ENCODE measurements at regions not wholly inside any gene's neighbourhood (a gene's known extent, or its start where the extent isn't known, plus 50 kb on each side); places are given as distances from the start of the nearest gene placed in this dataset.

GRCh38 chr9:134267881-134268724, 58.2 kb upstream of the RXRA start:
- dilution Hi-C loops (cut with MboI; ENCODE audit: extremely low pct_ligation_motif_present, low sequenced_read_pairs) = no loop called here
- Histone ChIP-seq H3K36me3 (ENCODE audit: control insufficient read depth in 2 of 2, extremely low read depth in 1 of 2, insufficient read depth in 2 of 2, low read length in 2 of 2) (no peaks in the 10 kb centered on the region), H4K20me1 (replicated peaks; ENCODE audit: control insufficient read depth, extremely low read depth, insufficient read depth, low read length) (no peaks in the 10 kb centered on the region), H3K4me1 (ENCODE audit: control insufficient read depth, extremely low read depth, insufficient read depth, low read length) (no peaks in the 10 kb centered on the region), H3K79me2 (ENCODE audit: control insufficient read depth, insufficient read depth, low read length) (no peaks in the 10 kb centered on the region), H3K4me3 (replicated peaks in 1 of 3; ENCODE audit: insufficient read depth in 1 of 3, low read depth in 1 of 3, low read length in 3 of 3) (no peak overlapping the region), H3K4me2 (ENCODE audit: insufficient read depth, low read length) (no peak overlapping the region), H3K9ac (replicated peaks; ENCODE audit: extremely low read depth, insufficient read depth, low read length) (no peak overlapping the region), H2AFZ (ENCODE audit: low read depth, low read length) (no peak overlapping the region), H3K9me3 (replicated peaks; ENCODE audit: control insufficient read depth, insufficient read depth, low read length) (no peaks in the 10 kb centered on the region), H3K9me1 (replicated peaks; ENCODE audit: control insufficient read depth, extremely low read depth, insufficient read depth, low read length) (no peaks in the 10 kb centered on the region), H3K27me3 (ENCODE audit: control insufficient read depth in 2 of 2, insufficient read depth in 2 of 2, low read length in 2 of 2) (peaks cover 0 to 2% of the 10 kb centered on the region in 2 experiments), H3K27ac (ENCODE audit: insufficient read depth, low read depth, low read length) (no peak overlapping the region)
- CTCF ChIA-PET = interaction anchor here (0.9 to 1.8 kb wide), 6 partner anchors 12 to 175 kb away, joined by 3 to 6 read pairs (median 4); no protein-coding TSS in a partner anchor
- BruUV-seq (replicated peaks) = no TSS peak
- POLR2A ChIA-PET = no interaction called here
- intact Hi-C loops (cut with micrococcal nuclease) = no loop called here
- FAIRE-seq = no peak
- no peak for DNase-seq (ENCODE audit: low read depth, low spot score)
- TF ChIP-seq POLR2AphosphoS5 (IDR thresholded peaks at IDR 0.05; ENCODE audit: insufficient read depth, low read depth, low read length) = no peak
- TF ChIP-seq MYC (IDR thresholded peaks at IDR 0.05; ENCODE audit: low read depth, low read length) = no peak
- no peak for TF ChIP-seq POLR2A (IDR thresholded peaks at IDR 0.05; ENCODE audit: low read depth, low read length)
- no peak for TF ChIP-seq JUN (IDR thresholded peaks at IDR 0.05; ENCODE audit: borderline replicate concordance, insufficient read depth, insufficient read length, low read depth)

GRCh38 chr9:134268747-134269146, 57.5 kb upstream of the RXRA start:
- DNase-seq (ENCODE audit: low read depth, low spot score) (no peak), FAIRE-seq (no peak)
- Histone ChIP-seq H3K27ac (ENCODE audit: insufficient read depth, low read depth, low read length) (no peak overlapping the region), H3K4me1 (ENCODE audit: control insufficient read depth, extremely low read depth, insufficient read depth, low read length) (no peaks in the 10 kb centered on the region), H4K20me1 (replicated peaks; ENCODE audit: control insufficient read depth, extremely low read depth, insufficient read depth, low read length) (no peaks in the 10 kb centered on the region), H3K4me3 (replicated peaks in 1 of 3; ENCODE audit: insufficient read depth in 1 of 3, low read depth in 1 of 3, low read length in 3 of 3) (no peak overlapping the region), H3K36me3 (ENCODE audit: control insufficient read depth in 2 of 2, extremely low read depth in 1 of 2, insufficient read depth in 2 of 2, low read length in 2 of 2) (no peaks in the 10 kb centered on the region), H3K4me2 (ENCODE audit: insufficient read depth, low read length) (no peak overlapping the region), H3K79me2 (ENCODE audit: control insufficient read depth, insufficient read depth, low read length) (no peaks in the 10 kb centered on the region), H3K9ac (replicated peaks; ENCODE audit: extremely low read depth, insufficient read depth, low read length) (no peak overlapping the region), H3K27me3 (ENCODE audit: control insufficient read depth in 2 of 2, insufficient read depth in 2 of 2, low read length in 2 of 2) (peaks cover 0 to 2% of the 10 kb centered on the region in 2 experiments), H2AFZ (ENCODE audit: low read depth, low read length) (no peak overlapping the region), H3K9me1 (replicated peaks; ENCODE audit: control insufficient read depth, extremely low read depth, insufficient read depth, low read length) (no peaks in the 10 kb centered on the region), H3K9me3 (replicated peaks; ENCODE audit: control insufficient read depth, insufficient read depth, low read length) (no peaks in the 10 kb centered on the region)
- BruUV-seq (replicated peaks) = no TSS peak
- intact Hi-C loops (cut with micrococcal nuclease) (no loop called here), dilution Hi-C loops (cut with MboI; ENCODE audit: extremely low pct_ligation_motif_present, low sequenced_read_pairs) (no loop called here)
- ChIA-PET CTCF (interaction anchor here (0.8 to 1.8 kb wide), 6 partner anchors 7 to 174 kb away, joined by 3 to 6 read pairs (median 4); no protein-coding TSS in a partner anchor), POLR2A (no interaction called here)
- TF ChIP-seq JUN (IDR thresholded peaks at IDR 0.05; ENCODE audit: borderline replicate concordance, insufficient read depth, insufficient read length, low read depth) (no peak), MAX (IDR thresholded peaks at IDR 0.05; ENCODE audit: insufficient read depth, insufficient read length) (no peak), POLR2AphosphoS5 (IDR thresholded peaks at IDR 0.05; ENCODE audit: insufficient read depth, low read depth, low read length) (no peak), MYC (IDR thresholded peaks at IDR 0.05; ENCODE audit: low read depth, low read length) (no peak), CTCF (IDR thresholded peaks at IDR 0.05; ENCODE audit: extremely low read depth in 1 of 2, insufficient read depth in 1 of 2, low read depth in 1 of 2, low read length in 2 of 2) (no peak), GATA2 (IDR thresholded peaks at IDR 0.05; ENCODE audit: insufficient read depth, insufficient read length, low read depth, low read length) (no peak), POLR2A (IDR thresholded peaks at IDR 0.05; ENCODE audit: low read depth, low read length) (no peak), FOS (IDR thresholded peaks at IDR 0.05; ENCODE audit: borderline replicate concordance, insufficient read depth, low read length) (no peak), EZH2 (IDR thresholded peaks at IDR 0.05; ENCODE audit: borderline replicate concordance, low read depth, low read length, severe bottlenecking) (no peak)

All from endothelial cell of umbilical vein (primary cell).